GM19043 (cell line): ENCODE measurements at regions not wholly inside any gene's neighbourhood (a gene's known extent, or its start where the extent isn't known, plus 50 kb on each side); places are given as distances from the start of the nearest gene placed in this dataset.

Experiments
- ATAC-seq: cut with Tn5 transposase; IDR thresholded peaks from one replicate; pipeline ENCODE4 v1.9.1; 2021; ENCODE audit warnings: low read depth; ENCODE audit not compliant: unreplicated experiment

- ATAC-seq: no peak
Observed at GRCh38 chr1:80444171-80444570, 1356.6 kb upstream of the ADGRL2 start.

DNA sequence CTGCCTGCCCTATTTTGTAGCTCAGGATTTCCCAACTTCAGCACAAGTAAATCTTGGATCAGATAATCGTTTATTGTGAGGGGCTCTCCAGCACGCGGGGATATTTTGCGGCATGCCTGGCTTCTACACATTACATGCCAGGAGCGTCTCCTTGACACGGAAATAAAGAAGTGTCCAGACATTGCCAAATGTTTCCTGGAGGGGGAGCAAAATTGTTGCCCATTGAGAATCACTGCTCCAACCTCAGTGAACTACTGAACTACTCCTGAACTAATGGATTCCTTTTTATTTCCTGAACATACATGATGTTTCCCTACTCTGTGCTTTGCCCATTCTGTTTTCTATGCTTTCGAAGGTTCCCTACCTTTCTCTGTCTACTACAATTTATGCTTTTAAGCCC lies 1359.1 kb upstream of the ADGRL2 start:
- no peak for ATAC-seq

- no peak for ATAC-seq
Observed at GRCh38 chr1:80436851-80437250, 1363.9 kb upstream of the ADGRL2 start.

- no peak for ATAC-seq
Observed at GRCh38 chr1:80427881-80428280, 1372.9 kb upstream of the ADGRL2 start.

DNA sequence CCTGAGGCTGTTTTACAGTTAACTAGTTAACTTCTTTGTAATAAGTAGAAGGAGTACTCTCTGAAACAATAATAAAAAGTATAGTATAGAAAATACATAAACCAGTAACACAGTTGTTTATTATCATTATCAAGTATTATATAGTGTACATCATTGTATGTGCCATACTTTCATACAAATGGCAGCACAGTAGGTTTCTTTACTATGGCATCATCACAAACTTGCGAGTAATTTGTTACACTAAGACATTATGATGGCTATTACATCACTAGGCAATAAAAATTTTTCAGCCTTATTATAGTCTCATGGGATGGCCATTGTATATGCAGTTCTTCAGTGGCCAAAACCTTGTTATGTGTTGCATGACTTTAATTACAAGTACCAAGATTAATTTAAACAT lies 1376.5 kb upstream of the ADGRL2 start:
- ATAC-seq: no peak

- no peak for ATAC-seq
Observed at GRCh38 chr1:80418134-80418533, 1382.6 kb upstream of the ADGRL2 start.

- ATAC-seq: no peak
Observed at GRCh38 chr1:80417671-80418070, 1383.1 kb upstream of the ADGRL2 start.

DNA sequence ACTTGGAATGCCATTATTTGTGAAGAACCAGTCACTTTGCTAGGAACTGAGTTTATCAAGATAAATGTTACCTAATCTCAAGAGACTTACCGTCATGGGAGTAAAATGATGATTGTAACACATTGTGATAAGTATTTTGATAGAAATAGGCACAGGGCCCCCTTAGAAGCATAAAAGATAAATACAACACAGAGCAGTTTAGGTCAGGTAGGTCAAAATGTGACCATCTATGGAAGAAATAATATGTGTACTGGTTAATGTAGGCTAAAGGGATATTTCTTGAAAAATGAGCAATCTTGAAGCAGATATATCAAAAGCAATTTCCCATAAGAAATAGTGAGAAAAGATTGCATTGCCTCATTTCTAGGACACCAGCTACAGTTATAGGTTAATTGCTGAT lies 1386.8 kb upstream of the ADGRL2 start:
- no peak for ATAC-seq

- ATAC-seq: no peak
Observed at GRCh38 chr1:80410233-80410632, 1390.5 kb upstream of the ADGRL2 start.

DNA sequence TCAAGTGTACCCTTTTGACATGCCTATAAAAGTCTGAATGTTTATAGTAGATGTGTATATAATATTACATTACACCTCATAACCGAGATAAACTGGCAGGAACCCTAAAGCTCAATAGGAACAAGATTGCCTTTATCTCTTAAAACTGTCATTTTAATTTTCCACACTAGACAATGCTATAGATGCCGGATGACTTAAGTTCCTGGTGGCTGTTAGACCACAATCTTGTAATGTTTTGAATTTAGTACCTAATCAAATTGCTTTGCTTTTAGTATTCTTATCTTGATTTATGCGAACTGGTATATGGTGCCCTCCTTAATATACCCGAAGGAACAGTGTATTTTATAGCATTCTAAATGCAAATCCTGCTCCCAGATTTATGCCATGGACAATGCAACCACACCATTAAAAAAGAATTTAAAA lies 1397.0 kb upstream of the ADGRL4 start:
- no peak for ATAC-seq

- ATAC-seq: no peak
Observed at GRCh38 chr1:80402625-80403024, 1396.1 kb upstream of the ADGRL4 start.

GRCh38 chr1:80401757-80402156 lies 1395.2 kb upstream of the ADGRL4 start:
- no peak for ATAC-seq

GRCh38 chr1:80392529-80392928 lies 1386.0 kb upstream of the ADGRL4 start:
- ATAC-seq: no peak

GRCh38 chr1:80385650-80386049 lies 1379.1 kb upstream of the ADGRL4 start:
- no peak for ATAC-seq

GRCh38 chr1:80384959-80385358 lies 1378.4 kb upstream of the ADGRL4 start:
- no peak for ATAC-seq

DNA sequence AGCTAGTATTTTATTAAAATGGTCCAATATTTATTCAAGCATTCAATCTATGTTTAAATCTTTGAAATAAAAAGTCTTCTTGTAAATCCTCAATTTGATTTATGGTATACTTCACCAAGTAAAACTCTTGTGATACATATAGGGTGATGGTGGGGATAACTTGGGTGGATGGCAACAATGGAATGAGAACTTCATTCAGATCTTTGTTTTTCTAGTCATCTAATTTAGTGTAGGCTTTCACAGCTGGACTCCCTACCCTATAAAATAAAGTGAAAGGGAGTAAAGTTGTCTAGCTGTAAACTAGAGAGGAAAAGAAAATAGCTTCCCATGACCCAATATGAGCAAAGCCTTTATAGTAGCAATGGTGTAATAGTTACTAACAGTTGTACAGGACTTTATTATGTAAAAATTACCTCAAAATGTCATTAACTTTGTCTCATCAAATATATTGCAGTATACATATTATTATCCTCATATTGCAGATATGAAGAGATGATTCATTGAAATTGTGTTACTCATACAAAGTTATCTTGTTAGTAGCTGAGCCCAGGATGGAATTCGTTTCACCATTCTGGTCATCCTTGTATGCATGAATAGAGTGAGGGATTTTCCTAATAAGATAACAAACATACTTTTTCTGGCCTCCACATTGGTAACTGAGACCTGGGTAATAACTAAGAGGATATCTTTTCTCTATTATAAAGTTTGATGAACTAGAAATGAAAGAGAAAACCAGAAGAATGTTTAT lies 1377.7 kb upstream of the ADGRL4 start:
- no peak for ATAC-seq

GRCh38 chr1:80375662-80376061 lies 1369.1 kb upstream of the ADGRL4 start:
- no peak for ATAC-seq

GRCh38 chr1:80375109-80375508 lies 1368.6 kb upstream of the ADGRL4 start:
- ATAC-seq: no peak

DNA sequence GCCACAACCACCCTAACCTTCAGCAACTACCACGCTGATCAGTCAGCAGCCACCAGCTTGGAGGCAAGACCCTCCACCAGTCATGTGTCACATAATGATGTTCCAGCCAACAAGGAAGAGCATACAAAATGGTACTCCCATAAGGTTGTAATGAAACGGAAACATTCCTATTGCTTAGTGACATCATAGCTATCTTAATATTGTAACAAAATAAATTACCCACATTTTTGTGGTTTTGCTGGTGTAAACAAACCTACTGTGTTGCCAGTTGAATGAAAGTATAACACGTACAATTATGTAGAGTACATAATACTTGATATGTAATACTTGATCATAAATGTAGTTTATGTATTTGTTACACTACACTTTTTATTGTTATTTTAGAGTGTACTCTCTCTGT lies 1363.2 kb upstream of the ADGRL4 start:
- ATAC-seq: no peak

GRCh38 chr1:80367058-80367457 lies 1360.5 kb upstream of the ADGRL4 start:
- no peak for ATAC-seq

GRCh38 chr1:80365359-80366021 lies 1359.0 kb upstream of the ADGRL4 start:
- ATAC-seq: no peak
